ENCODE measurements at regions not wholly inside any gene's neighbourhood (a gene's known extent, or its start where the extent isn't known, plus 50 kb on each side); places are given as distances from the start of the nearest gene placed in this dataset.

GRCh38 chr16:48916566-48916965 lies 306.6 kb upstream of the N4BP1 start:
- no peak for TF ChIP-seq EZH2 (IDR thresholded peaks at IDR 0.05; ENCODE audit: borderline replicate concordance)
- TF ChIP-seq CTCF (IDR thresholded peaks at IDR 0.05; ENCODE audit: poor library complexity), result no peak
- no peak for TF ChIP-seq EZH2phosphoT487 (IDR thresholded peaks at IDR 0.05; ENCODE audit: low read depth, severe bottlenecking, unreplicated experiment)

Data from hepatocyte (in vitro differentiated cells).